ENCODE measurements at regions not wholly inside any gene's neighbourhood (a gene's known extent, or its start where the extent isn't known, plus 50 kb on each side); places are given as distances from the start of the nearest gene placed in this dataset.

DNA sequence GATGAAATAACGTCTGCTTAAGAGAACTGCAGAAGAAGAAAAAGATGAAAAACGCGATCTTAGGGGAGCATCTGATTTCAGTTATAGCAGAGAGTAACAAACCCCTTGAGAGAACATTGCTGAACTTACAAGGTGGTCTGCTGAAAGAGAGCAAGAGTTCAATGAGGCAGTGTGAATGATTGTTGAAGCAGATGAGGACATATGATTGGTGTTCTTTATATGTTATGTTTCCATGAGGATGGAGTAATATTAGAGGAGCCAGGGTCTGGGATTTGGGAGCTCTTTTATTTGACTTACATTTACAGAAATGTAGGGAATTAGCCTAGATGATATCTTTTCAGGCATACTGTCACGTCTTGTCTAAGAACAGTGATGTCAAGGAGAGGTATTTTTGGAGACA is 1302.0 kb downstream of the KCNT2 start:
- TF ChIP-seq, protein P1, sequence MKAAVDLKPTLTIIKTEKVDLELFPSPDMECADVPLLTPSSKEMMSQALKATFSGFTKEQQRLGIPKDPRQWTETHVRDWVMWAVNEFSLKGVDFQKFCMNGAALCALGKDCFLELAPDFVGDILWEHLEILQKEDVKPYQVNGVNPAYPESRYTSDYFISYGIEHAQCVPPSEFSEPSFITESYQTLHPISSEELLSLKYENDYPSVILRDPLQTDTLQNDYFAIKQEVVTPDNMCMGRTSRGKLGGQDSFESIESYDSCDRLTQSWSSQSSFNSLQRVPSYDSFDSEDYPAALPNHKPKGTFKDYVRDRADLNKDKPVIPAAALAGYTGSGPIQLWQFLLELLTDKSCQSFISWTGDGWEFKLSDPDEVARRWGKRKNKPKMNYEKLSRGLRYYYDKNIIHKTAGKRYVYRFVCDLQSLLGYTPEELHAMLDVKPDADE (conservative IDR thresholded peaks at IDR 0.05; ENCODE audit: control insufficient read depth, low read depth, low read length): no peak
- no peak for TF ChIP-seq TAF1 (IDR thresholded peaks at IDR 0.05; ENCODE audit: control insufficient read depth, extremely low read depth, insufficient read depth, low read length, severe bottlenecking)
- TF ChIP-seq CREM (IDR thresholded peaks at IDR 0.05; ENCODE audit: low read depth): no peak
- TF ChIP-seq ZNF431 (CRISPR knock-in tag; IDR thresholded peaks at IDR 0.05): no peak

All from K562 (cell line).